ENCODE measurements at regions not wholly inside any gene's neighbourhood (a gene's known extent, or its start where the extent isn't known, plus 50 kb on each side); places are given as distances from the start of the nearest gene placed in this dataset.

- no peak for TF ChIP-seq CTCF (IDR thresholded peaks at IDR 0.05; ENCODE audit: insufficient read depth in 1 of 2, low read depth in 1 of 2, low read length in 1 of 2, severe bottlenecking in 1 of 2, unreplicated experiment in 1 of 2)
- no peak overlapping the region for H3K4me3 Mint-ChIP-seq (ENCODE audit: unreplicated experiment)
- peaks cover 2% of the 10 kb centered on the region for H3K27me3 Mint-ChIP-seq (ENCODE audit: insufficient read depth, unreplicated experiment)
- H3K27ac Mint-ChIP-seq (ENCODE audit: unreplicated experiment), result no peak overlapping the region
- Histone ChIP-seq H3K4me1 (peaks cover 21% of the 10 kb centered on the region), H3K9me3 (no peaks in the 10 kb centered on the region), H3K4me3 (ENCODE audit: low read depth, low read length) (no peak overlapping the region), H3K27me3 (replicated peaks; ENCODE audit: control insufficient read depth, insufficient read depth, low read length) (no peaks in the 10 kb centered on the region), H3K36me3 (ENCODE audit: control insufficient read depth, insufficient read depth, low read length) (no peaks in the 10 kb centered on the region)
- peaks cover 16% of the 10 kb centered on the region for H3K4me1 Mint-ChIP-seq (ENCODE audit: low read depth, unreplicated experiment)
- intact Hi-C loops (cut with micrococcal nuclease; ENCODE audit: unreplicated experiment), result no loop called here
- ChIA-PET CTCF (no interaction called here), POLR2A (no interaction called here)
- no peak for DNase-seq
- H3K36me3 Mint-ChIP-seq (ENCODE audit: insufficient read depth, unreplicated experiment), result no peaks in the 10 kb centered on the region
- no peaks in the 10 kb centered on the region for H3K9me3 Mint-ChIP-seq (ENCODE audit: unreplicated experiment)
- BruUV-seq (replicated peaks), result no TSS peak
Measured at GRCh38 chr11:56886455-56886854, 102.3 kb upstream of the OR5AK2 start.

GRCh38 chr11:56885854-56886253 is 102.9 kb upstream of the OR5AK2 start:
- Mint-ChIP-seq H3K27ac (ENCODE audit: unreplicated experiment) (no peak overlapping the region), H3K4me3 (ENCODE audit: unreplicated experiment) (no peak overlapping the region), H3K9me3 (ENCODE audit: unreplicated experiment) (no peaks in the 10 kb centered on the region), H3K4me1 (ENCODE audit: low read depth, unreplicated experiment) (peaks cover 16% of the 10 kb centered on the region), H3K36me3 (ENCODE audit: insufficient read depth, unreplicated experiment) (no peaks in the 10 kb centered on the region), H3K27me3 (ENCODE audit: insufficient read depth, unreplicated experiment) (peaks cover 2% of the 10 kb centered on the region)
- no peaks in the 10 kb centered on the region for H3K9me3 ChIP-seq
- POLR2A ChIA-PET, result no interaction called here
- no TSS peak for BruUV-seq (replicated peaks)
- H3K27me3 ChIP-seq (replicated peaks; ENCODE audit: control insufficient read depth, insufficient read depth, low read length), result no peaks in the 10 kb centered on the region
- intact Hi-C loops (cut with micrococcal nuclease; ENCODE audit: unreplicated experiment), result no loop called here
- no peaks in the 10 kb centered on the region for H3K36me3 ChIP-seq (ENCODE audit: control insufficient read depth, insufficient read depth, low read length)
- peaks cover 21% of the 10 kb centered on the region for H3K4me1 ChIP-seq
- no peak overlapping the region for H3K4me3 ChIP-seq (ENCODE audit: low read depth, low read length)
- no peak for DNase-seq
- TF ChIP-seq CTCF (IDR thresholded peaks at IDR 0.05; ENCODE audit: insufficient read depth in 1 of 2, low read depth in 1 of 2, low read length in 1 of 2, severe bottlenecking in 1 of 2, unreplicated experiment in 1 of 2), result no peak
- CTCF ChIA-PET, result no interaction called here

GRCh38 chr11:56885177-56885576 is 103.5 kb upstream of the OR5AK2 start:
- Mint-ChIP-seq H3K27me3 (ENCODE audit: insufficient read depth, unreplicated experiment) (peaks cover 2% of the 10 kb centered on the region), H3K9me3 (ENCODE audit: unreplicated experiment) (no peaks in the 10 kb centered on the region), H3K27ac (ENCODE audit: unreplicated experiment) (no peak overlapping the region), H3K36me3 (ENCODE audit: insufficient read depth, unreplicated experiment) (no peaks in the 10 kb centered on the region), H3K4me1 (ENCODE audit: low read depth, unreplicated experiment) (peaks cover 16% of the 10 kb centered on the region), H3K4me3 (ENCODE audit: unreplicated experiment) (peak overlapping the region; percentile 14)
- DNase-seq, result peak; percentile 41 to 54
- peaks cover 21% of the 10 kb centered on the region for H3K4me1 ChIP-seq
- CTCF ChIA-PET, result no interaction called here
- no peak overlapping the region for H3K4me3 ChIP-seq (ENCODE audit: low read depth, low read length)
- POLR2A ChIA-PET, result no interaction called here
- TF ChIP-seq CTCF (IDR thresholded peaks at IDR 0.05; ENCODE audit: insufficient read depth in 1 of 2, low read depth in 1 of 2, low read length in 1 of 2, severe bottlenecking in 1 of 2, unreplicated experiment in 1 of 2), result no peak
- BruUV-seq (replicated peaks), result no TSS peak
- H3K27me3 ChIP-seq (replicated peaks; ENCODE audit: control insufficient read depth, insufficient read depth, low read length), result no peaks in the 10 kb centered on the region
- intact Hi-C loops (cut with micrococcal nuclease; ENCODE audit: unreplicated experiment), result no loop called here
- no peaks in the 10 kb centered on the region for H3K36me3 ChIP-seq (ENCODE audit: control insufficient read depth, insufficient read depth, low read length)
- H3K9me3 ChIP-seq, result no peaks in the 10 kb centered on the region
